Breast epithelium (tissue), 3 donors: ENCODE measurements at regions not wholly inside any gene's neighbourhood (a gene's known extent, or its start where the extent isn't known, plus 50 kb on each side); places are given as distances from the start of the nearest gene placed in this dataset.

Experiments
- CTCF ChIP-seq, 3 donors: fragments of 450-650 bp; IDR thresholded peaks; one replicate each; pipeline ENCODE4 v1.5.1; 2016 to 2017; ENCODE audit warnings: antibody characterized with exemption in 3 of 3, mild to moderate bottlenecking in 3 of 3, moderate library complexity in 3 of 3
- POLR2A ChIP-seq: fragments of 450-650 bp; IDR thresholded peaks from one replicate; pipeline ENCODE4 v1.6.1; 2016; ENCODE audit warnings: antibody characterized with exemption, mild to moderate bottlenecking, moderate library complexity

GRCh38 chr2:150620855-150621254 lies 133.4 kb upstream of the RND3 start:
- TF ChIP-seq POLR2A (no peak), CTCF (IDR thresholded peaks at IDR 0.05) (no peak)
